HG02798 (cell line): ENCODE measurements at regions not wholly inside any gene's neighbourhood (a gene's known extent, or its start where the extent isn't known, plus 50 kb on each side); places are given as distances from the start of the nearest gene placed in this dataset.
"Not testable (repeated sequence)": the region's sequence is repeated elsewhere in the genome, so short reads cannot be mapped to it uniquely, and the experiment has no call there.

Experiments
- ATAC-seq: cut with Tn5 transposase; IDR thresholded peaks from one replicate; pipeline ENCODE4 v1.9.1; 2021; ENCODE audit warnings: mild to moderate bottlenecking; ENCODE audit not compliant: unreplicated experiment, poor library complexity

DNA sequence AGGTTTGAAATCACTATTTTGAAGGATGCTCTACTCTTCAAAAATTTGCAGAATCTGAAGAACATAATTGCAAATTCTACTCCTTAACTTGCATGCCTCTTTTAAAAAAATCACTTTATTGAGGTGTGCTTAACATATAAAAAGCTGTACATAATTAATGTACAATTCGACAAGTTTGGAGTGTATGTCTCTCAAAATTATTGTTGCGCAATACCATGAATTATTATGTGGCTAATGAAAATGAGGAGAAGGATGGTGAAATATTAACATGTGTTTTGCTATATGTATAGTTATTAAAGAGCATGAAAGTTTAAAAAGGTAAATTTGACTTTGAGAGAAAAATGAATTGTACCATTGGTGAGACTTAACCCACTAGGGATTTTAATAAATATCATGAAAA is 187.2 kb upstream of the MALRD1 start:
- no peak for ATAC-seq

DNA sequence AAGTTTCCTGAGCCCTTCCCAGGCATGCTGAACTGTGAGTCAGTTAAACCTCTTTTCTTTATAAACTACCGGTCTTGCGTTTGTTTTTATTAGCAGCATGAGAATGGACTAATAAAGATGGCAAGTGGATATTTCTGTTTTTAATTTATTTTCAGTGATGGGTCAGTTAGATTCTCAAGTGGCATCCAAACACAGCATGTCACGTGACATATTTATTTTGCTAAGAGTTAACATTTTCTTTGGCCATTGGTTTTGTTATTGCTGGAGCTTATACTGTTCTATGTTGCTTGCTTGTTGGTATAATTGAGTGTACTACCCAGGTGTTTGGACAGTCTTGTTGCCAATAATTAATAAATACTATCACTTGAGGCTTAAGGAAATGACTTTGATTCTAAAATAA is 181.7 kb upstream of the MALRD1 start:
- no peak for ATAC-seq

DNA sequence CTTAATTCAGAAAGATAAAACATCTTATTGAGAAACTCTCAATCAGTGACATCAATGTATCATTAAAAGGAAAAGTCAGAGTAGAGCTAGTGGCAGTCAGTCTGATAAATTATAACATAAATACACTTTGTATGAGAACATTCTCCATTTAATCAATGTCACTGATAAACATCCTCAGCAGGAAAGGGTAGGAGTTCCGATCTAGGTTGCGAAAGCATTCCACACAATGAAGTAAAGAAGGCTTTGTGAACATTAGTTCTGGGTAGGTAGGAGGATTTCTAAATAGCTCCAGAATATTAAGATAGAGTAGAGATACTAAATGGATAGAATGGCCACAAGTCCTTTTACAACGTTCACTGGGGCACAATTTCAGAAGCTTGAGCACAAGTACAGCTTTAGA is 179.7 kb upstream of the MALRD1 start:
- ATAC-seq = no peak

DNA sequence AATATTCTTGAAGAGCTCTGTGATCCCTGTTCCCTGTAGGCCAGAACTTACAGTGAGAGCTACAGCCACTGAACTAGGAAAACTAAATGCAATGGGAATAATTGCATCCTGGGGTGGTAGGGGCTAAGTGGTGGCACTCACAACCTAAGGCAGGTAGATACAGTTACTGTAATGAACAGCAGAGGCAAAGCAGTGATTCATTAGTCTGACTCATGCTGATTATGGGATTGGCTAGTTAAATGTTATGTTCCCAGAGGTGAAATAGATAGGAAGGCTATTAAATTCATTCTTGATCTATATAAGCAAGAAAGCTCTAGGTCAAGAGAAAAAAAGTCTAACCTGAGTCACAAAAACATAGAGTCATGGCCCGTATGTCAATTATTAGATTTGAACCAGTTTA is 173.1 kb upstream of the MALRD1 start:
- ATAC-seq = no peak

DNA sequence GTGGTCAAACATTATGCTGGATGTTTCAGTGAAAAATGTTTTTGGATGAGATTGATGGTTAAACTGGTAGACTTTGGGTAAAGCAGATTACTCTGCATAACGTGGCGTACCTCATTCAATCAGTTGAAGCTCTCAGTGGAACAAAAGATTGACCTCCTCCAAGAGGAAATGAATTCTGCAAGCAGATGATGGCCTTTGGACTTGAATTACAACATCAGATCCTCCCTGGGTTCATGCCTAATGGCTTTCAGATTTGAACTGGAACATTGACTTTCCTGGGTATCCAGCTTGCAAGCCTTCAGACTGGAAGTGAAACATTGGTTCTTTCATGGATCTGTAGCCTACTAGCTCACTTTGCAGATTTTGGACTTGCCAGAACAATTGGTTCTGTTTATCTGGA is 169.3 kb upstream of the MALRD1 start:
- no peak for ATAC-seq

DNA sequence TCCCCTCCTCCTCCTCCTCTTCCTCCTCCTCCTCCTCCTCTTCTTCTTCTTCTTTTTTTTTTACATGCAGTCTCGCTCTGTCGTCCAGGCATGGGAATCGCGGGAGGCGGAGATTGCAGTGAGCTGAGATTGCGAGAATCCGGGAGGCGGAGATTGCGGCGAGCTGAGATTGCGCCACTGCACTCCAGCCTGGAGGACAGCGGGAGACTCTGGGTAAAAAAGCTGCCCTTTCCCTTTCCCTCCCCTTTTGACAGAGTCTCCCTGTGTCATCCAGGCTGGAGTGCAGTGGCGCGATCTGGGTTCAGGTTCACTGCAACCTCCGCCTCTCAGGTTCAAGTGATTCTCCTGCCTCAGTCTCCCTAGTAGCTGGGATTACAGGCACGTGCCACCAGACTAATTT is 168.1 kb upstream of the MALRD1 start:
- ATAC-seq = no peak

DNA sequence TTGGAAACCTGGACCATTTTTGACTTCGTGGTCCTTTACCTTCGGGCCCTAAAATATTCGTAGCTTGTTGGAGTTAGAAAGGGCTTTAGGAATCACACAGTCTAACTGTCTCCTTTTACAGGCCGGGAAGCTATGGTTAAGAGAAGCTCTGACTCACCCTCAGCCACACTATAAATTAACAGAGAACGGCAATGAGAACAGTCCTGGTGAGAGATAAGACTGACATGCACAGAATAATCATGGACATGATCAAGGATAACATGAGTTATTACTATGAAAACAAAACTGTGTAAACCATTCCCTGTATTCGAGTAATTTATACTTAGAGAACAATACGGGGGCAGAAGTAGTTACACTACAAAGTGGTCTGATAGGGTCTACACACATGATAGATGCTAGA is 162.5 kb upstream of the MALRD1 start:
- ATAC-seq = no peak

DNA sequence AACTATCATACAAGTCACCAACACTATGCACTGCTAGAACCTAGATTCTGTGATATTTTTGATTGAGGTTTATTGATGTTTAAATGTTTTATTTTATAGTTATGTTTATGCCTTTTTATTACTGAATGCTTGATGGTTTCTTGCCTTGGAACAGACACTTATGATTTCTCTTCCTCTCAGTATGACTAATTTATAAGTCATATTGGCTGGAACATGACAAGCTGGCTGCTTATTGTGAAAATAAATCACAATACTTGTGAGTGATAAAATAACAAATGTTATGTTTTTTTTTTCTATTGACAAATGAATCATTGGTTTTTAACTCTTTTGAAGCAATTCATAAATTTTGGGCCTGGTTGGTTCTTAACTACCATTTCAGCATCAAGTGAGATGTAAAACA is 142.0 kb upstream of the MALRD1 start:
- no peak for ATAC-seq

DNA sequence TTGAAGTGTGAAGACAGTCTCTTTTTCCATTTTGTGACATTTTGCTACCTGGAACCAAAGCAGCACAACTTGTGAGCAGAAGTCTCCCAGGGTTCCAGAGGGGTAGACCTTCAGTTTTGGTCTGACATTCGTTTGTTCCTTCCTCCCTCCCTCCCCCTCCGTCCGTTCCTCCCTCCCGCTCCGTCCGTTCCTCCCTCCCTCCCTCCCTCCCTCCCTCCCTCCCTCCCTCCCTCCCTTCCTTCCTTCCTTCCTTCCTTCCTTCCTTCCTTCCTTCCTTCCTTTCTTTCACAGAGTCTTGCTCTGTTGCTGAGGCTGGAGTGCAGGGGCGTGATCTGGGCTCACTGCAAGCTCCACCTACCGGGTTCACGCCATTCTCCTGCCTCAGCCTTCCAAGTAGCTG is 131.2 kb upstream of the MALRD1 start:
- not testable (repeated sequence) for ATAC-seq

DNA sequence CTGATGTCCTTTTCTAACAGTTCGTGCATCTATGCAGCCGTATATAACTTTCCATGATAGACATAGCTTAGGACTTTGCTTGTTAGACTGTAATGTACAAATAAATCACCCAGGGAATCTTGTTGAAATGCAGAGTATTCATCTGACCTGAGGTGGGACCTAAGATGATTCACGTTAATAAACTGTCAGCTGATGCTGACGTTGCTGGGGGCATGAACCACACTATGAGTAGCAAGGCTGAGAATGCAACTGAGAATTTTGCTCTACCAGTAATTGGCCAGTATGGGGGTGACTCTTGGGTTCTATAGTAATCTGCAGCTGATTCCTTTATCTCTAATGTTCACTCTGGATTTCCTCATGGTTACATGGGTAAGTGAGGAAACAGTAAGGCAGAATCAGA is 130.1 kb upstream of the MALRD1 start:
- ATAC-seq = no peak

DNA sequence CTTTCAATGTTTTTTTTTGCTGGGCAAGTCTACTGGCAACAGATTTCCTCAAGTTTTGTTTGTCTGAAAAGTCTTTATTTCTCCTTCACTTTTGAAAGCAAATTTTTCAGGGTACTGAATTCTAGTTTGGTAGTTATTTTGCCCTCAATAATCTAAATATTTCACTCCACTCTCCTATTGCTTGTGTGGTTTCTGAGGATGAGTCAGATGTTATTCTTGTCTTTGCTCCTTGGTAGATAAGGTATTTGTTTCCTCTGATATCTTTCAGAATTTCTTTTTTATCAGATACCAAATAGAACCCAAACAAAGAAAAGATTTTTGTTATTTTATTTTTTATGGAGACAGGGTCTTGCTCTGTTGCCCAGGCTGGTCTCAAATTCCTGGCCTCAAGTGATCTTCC is 99.2 kb upstream of the MALRD1 start:
- ATAC-seq = no peak

DNA sequence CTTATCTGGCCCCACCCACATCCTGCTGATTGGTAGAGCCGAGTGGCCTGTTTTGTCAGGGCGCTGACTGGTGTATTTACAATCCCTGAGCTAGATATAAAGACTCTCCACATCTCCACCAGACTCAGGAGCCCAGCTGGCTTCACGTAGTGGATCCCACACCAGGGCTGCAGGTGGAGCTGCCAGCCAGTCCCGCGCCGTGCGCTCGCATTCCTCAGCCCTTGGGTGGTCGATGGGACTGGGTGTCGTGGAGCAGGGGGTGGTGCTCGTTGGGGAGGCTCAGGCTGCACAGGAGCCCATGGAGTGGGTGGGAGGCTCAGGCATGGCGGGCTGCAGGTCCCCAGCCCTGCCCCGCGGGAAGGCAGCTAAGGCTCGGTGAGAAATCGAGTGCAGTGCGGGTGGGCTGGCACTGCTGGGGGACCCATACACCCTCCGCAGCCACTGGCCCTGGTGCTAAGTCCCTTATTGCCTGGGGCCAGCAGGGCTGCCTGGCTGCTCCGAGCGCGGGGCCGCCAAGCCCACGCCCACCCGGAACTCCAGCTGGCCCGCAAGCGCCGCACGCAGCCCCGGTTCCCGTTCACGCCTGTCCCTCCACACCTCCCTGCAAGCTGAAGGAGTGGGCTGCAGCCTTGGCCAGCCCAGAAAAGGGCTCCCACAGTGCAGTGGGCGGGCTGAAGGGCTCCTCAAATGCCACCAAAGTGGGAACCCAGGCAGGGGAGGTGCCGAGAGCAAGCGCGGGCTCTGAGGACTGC is 97.4 kb upstream of the MALRD1 start:
- ATAC-seq = not testable (repeated sequence)

DNA sequence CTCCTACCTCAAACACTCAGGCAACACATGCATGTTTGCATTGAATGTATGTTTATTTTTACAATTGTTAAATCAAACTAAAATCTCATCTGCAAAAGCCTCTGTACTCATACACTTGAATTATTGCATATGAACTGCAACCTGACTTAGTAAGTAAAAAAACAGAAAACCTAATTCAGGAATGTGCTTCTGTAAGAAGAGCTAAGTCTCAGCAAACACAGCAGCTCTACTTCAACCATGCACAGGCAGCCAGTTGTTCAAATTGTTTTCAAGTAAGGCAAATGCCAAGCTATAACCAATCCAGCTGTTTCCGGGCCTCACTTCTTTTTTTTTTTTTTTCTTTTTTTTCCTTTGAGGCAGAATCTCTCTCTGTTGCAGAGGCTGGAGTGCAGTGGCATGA is 93.5 kb upstream of the MALRD1 start:
- ATAC-seq = no peak

DNA sequence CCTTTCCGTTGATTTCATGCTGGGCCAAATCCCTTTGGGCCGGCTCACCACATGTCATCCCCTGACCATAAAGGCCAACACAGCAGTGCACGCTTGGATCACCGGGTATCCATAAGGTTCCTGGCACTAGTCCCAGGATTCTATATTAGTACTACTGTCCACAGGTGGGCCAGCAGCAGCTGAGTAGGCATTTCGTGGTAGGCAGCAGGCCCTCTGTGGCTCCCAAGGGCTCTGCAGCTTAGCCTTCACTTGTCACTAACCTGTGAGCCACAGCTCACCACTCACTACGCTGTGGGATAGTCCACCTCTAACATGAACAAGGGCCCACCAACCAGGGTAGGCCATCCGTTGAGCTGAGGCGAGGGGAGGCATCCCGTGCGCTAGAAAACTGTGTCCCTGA is 89.2 kb upstream of the MALRD1 start:
- no peak for ATAC-seq

DNA sequence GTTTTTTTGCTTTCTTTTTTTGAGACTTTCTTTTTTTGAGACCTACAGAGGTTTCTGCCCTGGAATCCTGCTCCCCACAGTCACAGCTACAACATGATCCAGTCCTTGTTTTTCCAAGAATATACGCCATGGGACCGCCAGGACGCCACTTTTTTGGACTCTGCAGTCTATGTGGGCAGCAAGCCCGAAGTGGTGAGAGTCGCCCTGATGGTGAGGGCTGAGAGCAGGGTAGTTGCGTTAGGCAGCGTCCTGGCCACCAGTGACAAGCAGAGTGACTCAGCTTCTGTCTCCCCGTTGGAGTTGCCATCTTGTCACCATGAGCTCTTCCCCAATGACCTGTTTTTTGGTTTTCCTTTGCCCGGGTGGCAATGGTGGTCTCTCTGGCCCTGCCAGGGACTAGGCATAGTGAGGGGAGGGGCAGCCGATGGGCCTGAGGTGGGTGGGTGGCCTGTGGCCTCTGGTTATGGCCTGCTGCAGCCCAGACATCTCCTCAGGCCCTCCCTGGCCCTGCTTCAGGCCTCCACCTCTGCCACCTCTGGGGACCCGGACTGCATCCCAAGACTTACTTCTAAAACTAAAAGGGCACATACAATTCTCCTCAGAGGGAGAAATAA is 88.0 kb upstream of the MALRD1 start:
- no peak for ATAC-seq

DNA sequence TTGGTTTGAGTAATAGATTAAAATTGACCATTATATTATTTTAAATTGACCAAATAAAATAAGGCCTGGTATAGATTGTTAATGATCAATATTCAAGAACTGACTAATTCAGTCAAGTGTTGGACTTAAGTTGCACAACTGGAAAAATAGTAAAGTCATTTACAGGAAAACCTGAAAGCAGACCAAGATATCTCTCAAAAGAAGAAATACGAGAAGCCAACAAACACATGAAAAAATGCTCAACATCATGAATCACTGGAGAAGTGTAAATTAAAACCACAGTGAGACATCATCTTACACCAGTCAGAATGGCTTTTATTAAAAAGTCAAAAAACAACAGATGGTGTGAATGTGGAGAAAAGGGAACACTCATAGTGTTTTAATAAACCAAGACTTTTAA is 80.4 kb upstream of the MALRD1 start:
- ATAC-seq = no peak

DNA sequence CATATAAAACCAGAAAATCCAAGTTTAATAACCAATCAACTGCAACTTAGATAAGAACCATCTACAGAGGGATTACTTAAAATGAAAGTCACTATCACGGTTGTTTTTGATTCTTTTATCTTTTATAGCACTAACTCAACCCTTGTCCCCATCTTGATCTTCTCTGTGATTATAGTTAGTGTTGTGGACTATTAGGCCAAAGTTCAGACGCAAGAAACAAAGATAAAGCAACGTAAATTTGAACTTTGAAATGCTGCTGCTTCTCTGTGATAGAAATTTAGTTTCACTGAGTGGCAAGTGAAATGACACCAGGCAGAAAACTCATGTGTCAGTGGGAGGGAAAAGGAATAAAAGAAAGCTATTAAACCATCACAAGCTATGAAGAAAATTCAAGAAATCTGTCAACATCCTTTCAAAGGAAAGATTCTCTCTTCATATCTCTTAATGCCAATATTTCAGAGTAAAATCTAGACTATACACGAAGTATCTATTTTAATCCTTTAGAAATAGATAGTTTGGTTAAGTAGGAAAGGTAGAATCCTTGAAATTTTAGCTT is 71.8 kb upstream of the MALRD1 start:
- ATAC-seq = no peak

DNA sequence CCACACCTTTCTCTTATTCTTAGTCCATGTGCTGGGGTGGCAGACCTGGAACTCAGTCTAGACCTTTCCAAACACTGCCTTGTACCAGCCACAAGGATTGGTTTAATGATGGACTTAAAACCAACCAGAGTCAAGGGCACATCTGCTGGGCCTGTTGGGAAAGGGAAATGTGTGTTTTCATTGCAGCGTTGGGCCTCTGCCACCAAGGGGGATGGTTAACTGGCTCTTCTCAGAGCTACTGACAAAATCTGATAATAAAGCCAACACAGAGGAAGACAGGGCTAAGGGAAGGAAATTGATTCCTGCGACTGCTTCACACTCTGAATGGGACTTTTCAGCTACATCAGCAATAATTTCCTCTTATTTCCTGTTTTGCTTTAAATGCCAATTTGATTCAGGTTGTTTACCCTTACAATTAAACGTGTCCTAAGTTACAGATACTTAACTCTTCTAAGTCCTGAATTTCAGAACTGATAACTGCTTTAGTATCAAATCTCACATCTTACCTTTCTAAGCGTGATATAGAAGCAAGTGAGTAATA is 68.4 kb upstream of the MALRD1 start:
- ATAC-seq = no peak

DNA sequence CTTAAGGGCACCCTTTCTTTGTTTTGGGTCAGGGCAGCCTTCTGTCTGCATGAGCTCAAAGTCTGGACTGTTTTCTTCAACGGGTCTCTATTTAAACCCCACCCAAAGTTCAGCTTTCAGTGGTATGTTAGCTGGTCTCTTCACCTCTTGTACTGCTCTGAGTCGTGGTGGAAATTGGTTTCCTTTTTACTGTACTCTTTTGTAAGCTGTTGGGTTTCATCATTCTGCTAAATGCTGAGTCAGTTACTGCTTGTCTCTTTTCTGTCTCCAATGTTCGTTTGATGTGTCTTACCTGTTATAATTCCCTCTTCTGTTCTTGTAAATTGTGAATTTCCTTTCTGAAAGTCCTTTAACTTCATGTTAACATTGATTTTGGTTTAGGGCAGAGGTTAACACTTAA is 64.1 kb upstream of the MALRD1 start:
- no peak for ATAC-seq

DNA sequence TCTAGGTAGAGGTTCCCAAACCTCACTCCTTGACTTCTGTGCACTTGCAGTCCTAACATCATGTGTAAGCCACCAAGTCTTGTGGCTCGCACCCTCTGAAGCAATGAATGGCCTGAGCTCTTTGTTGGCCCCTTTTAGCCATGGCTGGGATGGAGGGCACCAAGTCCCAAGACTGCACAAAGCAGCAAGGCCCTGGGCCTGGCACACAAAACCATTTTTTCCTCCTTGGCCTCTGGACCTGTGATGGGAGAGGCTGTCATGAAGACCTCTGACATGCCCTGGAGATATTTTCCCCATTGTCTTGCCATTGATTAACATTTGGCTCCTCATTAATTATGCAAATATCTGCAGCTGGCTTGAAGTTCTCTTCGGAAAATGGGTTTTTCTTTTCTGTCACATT is 60.3 kb upstream of the MALRD1 start:
- ATAC-seq = no peak
